Keratinocyte (primary cell): ENCODE measurements at regions not wholly inside any gene's neighbourhood (a gene's known extent, or its start where the extent isn't known, plus 50 kb on each side); places are given as distances from the start of the nearest gene placed in this dataset.

Source experiments
- DNase-seq: peaks from one replicate; pipeline ENCODE4 v3.0.0-alpha.2; 2011; ENCODE audit warnings: low read depth, missing footprints, low spot score
- FAIRE-seq: peaks from 2 replicates; lab custom pipeline; 2011; peaks lifted over from hg19 to GRCh38; lab: Jason Lieb, UNC
- H2AFZ ChIP-seq: 2 replicates; pipeline ENCODE4 v1.6.0; 2012; ENCODE audit warnings: low read length, control low read depth, inconsistent platforms; ENCODE audit not compliant: control insufficient read depth
- H3K27ac ChIP-seq: 2 replicates; pipeline ENCODE4 v1.5.1; 2011; ENCODE audit warnings: low read length; ENCODE audit not compliant: control insufficient read depth, insufficient read depth
- H3K27me3 ChIP-seq: 3 replicates; pipeline ENCODE4 v1.6.0; 2011; ENCODE audit warnings: low read length; ENCODE audit not compliant: control insufficient read depth, insufficient read depth; ENCODE audit errors: extremely low read depth
- H3K36me3 ChIP-seq, 2 experiments: 2 replicates in 1 of 2; 3 replicates in 1 of 2; pipeline ENCODE4 v1.5.1; 2011; ENCODE audit warnings: low read length in 2 of 2, mild to moderate bottlenecking in 1 of 2; ENCODE audit not compliant: control insufficient read depth in 2 of 2, insufficient read depth in 2 of 2; ENCODE audit errors: extremely low read depth in 1 of 2
- H3K4me1 ChIP-seq: 3 replicates; pipeline ENCODE4 v1.5.1; 2011; ENCODE audit warnings: low read length; ENCODE audit not compliant: control insufficient read depth, insufficient read depth; ENCODE audit errors: extremely low read depth
- H3K4me2 ChIP-seq: 3 replicates; pipeline ENCODE4 v1.6.0; 2011; ENCODE audit warnings: low read depth, low read length; ENCODE audit not compliant: control insufficient read depth, insufficient read depth; ENCODE audit errors: extremely low read depth
- H3K4me3 ChIP-seq, 3 experiments: fragments of 200-600 bp in 1 of 3; sonication (generic) in 1 of 3; 2 replicates in 2 of 3; 3 replicates in 1 of 3; pipeline ENCODE4 v1.5.1; 2011 to 2016; ENCODE audit warnings: low read length in 3 of 3, mild to moderate bottlenecking in 3 of 3, control low read depth in 2 of 3, inconsistent platforms in 1 of 3, low read depth in 1 of 3, mixed read lengths in 1 of 3, mixed run types in 1 of 3, moderate library complexity in 1 of 3; ENCODE audit not compliant: control insufficient read depth in 2 of 3, insufficient read depth in 2 of 3; ENCODE audit errors: extremely low read depth in 1 of 3
- H3K79me2 ChIP-seq: 2 replicates; pipeline ENCODE4 v1.6.0; 2012; ENCODE audit warnings: low read length; ENCODE audit not compliant: control insufficient read depth, insufficient read depth
- H3K9ac ChIP-seq: 3 replicates; pipeline ENCODE4 v1.6.0; 2011; ENCODE audit warnings: low read length; ENCODE audit not compliant: control insufficient read depth, insufficient read depth; ENCODE audit errors: extremely low read depth
- H3K9me1 ChIP-seq: 3 replicates; pipeline ENCODE4 v1.6.0; 2011; ENCODE audit warnings: low read length; ENCODE audit not compliant: control insufficient read depth, insufficient read depth; ENCODE audit errors: extremely low read depth
- H3K9me3 ChIP-seq: 2 replicates; pipeline ENCODE4 v1.5.1; 2012; ENCODE audit warnings: low read depth, low read length; ENCODE audit not compliant: control insufficient read depth
- H4K20me1 ChIP-seq: 3 replicates; pipeline ENCODE4 v1.6.0; 2011; ENCODE audit warnings: low read length; ENCODE audit not compliant: control insufficient read depth, insufficient read depth; ENCODE audit errors: extremely low read depth
- EZH2 ChIP-seq: IDR thresholded peaks from one replicate; pipeline ENCODE4 v1.6.1; 2012; ENCODE audit warnings: inconsistent platforms, mild to moderate bottlenecking, low read length, moderate library complexity
- dilution Hi-C: fragments of 300-500 bp; cut with MboI; formaldehyde crosslinking; loops from one replicate; pipeline ENCODE4 v1.7.0; 2020; ENCODE audit warnings: low sequenced_read_pairs; ENCODE audit not compliant: extremely low pct_ligation_motif_present
- TF ChIP-seq, protein P1 (sequence below), 3 experiments: IDR thresholded peaks in 1 of 3; conservative IDR thresholded peaks in 1 of 3; optimal IDR thresholded peaks in 1 of 3; 2 replicates in 2 of 3; 3 replicates in 1 of 3; pipeline versions ENCODE3 to v1.5.1; 2011; ENCODE audit warnings: low read length in 3 of 3, mild to moderate bottlenecking in 3 of 3, moderate library complexity in 2 of 3, control low read depth in 1 of 3, inconsistent platforms in 1 of 3; ENCODE audit not compliant: insufficient read depth in 2 of 3; ENCODE audit errors: extremely low read depth in 1 of 3

DNA sequence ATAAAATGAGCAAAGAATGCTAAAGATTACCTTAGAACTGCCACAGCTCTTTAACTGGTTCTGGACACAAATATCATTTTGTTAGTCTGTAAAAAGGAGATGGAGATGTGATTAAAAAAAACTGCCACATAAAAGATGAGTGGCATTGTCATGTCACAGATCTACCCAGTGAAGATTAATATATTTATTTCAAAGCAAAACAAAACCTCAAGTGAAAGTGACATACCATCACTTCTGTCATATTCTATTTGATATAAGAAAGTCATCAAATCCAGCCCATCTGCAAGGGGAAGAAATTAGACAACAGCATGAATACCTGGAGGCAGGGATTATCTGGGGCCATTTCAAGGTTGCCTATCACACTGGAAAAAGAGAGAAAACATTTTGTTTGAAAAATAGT, 417.6 kb upstream of the LRRTM4 start:
- Histone ChIP-seq H3K4me3 (no peak overlapping the region), H3K27me3 (no peaks in the 10 kb centered on the region), H2AFZ (no peak overlapping the region), H3K79me2 (no peaks in the 10 kb centered on the region), H4K20me1 (no peaks in the 10 kb centered on the region), H3K9me1 (no peaks in the 10 kb centered on the region), H3K27ac (no peak overlapping the region), H3K9ac (no peak overlapping the region), H3K9me3 (no peaks in the 10 kb centered on the region), H3K36me3 (no peaks in the 10 kb centered on the region), H3K4me2 (no peak overlapping the region), H3K4me1 (no peaks in the 10 kb centered on the region)
- TF ChIP-seq, protein P1, sequence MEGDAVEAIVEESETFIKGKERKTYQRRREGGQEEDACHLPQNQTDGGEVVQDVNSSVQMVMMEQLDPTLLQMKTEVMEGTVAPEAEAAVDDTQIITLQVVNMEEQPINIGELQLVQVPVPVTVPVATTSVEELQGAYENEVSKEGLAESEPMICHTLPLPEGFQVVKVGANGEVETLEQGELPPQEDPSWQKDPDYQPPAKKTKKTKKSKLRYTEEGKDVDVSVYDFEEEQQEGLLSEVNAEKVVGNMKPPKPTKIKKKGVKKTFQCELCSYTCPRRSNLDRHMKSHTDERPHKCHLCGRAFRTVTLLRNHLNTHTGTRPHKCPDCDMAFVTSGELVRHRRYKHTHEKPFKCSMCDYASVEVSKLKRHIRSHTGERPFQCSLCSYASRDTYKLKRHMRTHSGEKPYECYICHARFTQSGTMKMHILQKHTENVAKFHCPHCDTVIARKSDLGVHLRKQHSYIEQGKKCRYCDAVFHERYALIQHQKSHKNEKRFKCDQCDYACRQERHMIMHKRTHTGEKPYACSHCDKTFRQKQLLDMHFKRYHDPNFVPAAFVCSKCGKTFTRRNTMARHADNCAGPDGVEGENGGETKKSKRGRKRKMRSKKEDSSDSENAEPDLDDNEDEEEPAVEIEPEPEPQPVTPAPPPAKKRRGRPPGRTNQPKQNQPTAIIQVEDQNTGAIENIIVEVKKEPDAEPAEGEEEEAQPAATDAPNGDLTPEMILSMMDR (optimal IDR thresholded peaks at IDR 0.05 in 1 of 3, IDR thresholded peaks at IDR 0.05 in 1 of 3, conservative IDR thresholded peaks at IDR 0.05 in 1 of 3; ENCODE audit: extremely low read depth in 1 of 3, insufficient read depth in 2 of 3, low read length in 3 of 3): no peak
- TF ChIP-seq EZH2: no peak
- FAIRE-seq: no peak
- dilution Hi-C loops: no loop called here
- DNase-seq: no peak

DNA sequence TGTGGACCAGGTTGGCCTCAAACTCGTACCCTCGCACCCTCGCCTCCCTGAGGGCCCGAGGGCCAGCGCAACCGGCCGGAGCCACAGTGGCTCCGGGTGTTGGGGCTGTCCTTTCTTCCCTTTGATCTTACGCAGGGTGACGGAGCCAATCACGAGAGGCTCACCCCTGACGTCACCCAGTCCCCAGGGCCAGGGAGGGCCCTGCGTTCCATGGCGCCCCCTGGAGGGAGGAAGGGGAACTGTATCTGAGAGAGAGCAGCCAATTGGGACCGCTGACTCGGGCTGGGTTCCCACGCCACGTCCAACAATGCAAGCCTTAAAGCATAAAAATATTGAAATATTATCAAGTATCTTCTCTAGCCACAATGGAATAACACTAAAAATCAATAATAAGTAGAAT, 432.8 kb upstream of the LRRTM4 start:
- H3K9me3 ChIP-seq: no peaks in the 10 kb centered on the region
- H3K27ac ChIP-seq: no peak overlapping the region
- no peaks in the 10 kb centered on the region for H3K79me2 ChIP-seq
- H3K36me3 ChIP-seq: no peaks in the 10 kb centered on the region
- H3K4me3 ChIP-seq: no peak overlapping the region
- H3K9me1 ChIP-seq: no peaks in the 10 kb centered on the region
- FAIRE-seq: no peak
- TF ChIP-seq, protein P1 (optimal IDR thresholded peaks at IDR 0.05 in 1 of 3, IDR thresholded peaks at IDR 0.05 in 1 of 3, conservative IDR thresholded peaks at IDR 0.05 in 1 of 3; ENCODE audit: extremely low read depth in 1 of 3, insufficient read depth in 2 of 3, low read length in 3 of 3): no peak
- no peak for TF ChIP-seq EZH2
- H4K20me1 ChIP-seq: no peaks in the 10 kb centered on the region
- dilution Hi-C loops: no loop called here
- no peak overlapping the region for H2AFZ ChIP-seq
- no peaks in the 10 kb centered on the region for H3K4me1 ChIP-seq
- H3K9ac ChIP-seq: no peak overlapping the region
- DNase-seq: no peak
- H3K27me3 ChIP-seq: no peaks in the 10 kb centered on the region
- H3K4me2 ChIP-seq: no peak overlapping the region
